IMR-90 (cell line): ENCODE measurements at regions not wholly inside any gene's neighbourhood (a gene's known extent, or its start where the extent isn't known, plus 50 kb on each side); places are given as distances from the start of the nearest gene placed in this dataset.
A peak's percentile ranks its signal among the peaks of the same experiment; 100 is the strongest.

Experiments used
- ATAC-seq: fragments of 200-7000 bp; cut with Tn5 transposase; 2 replicates; pipeline ENCODE4 v1.9.1; 2020; ENCODE audit warnings: low read depth, mild to moderate bottlenecking, moderate library complexity
- BruUV-seq: library from RNA; stranded (reverse); fragments of 400-500 nt; replicated peaks from 2 replicates; lab custom pipeline; 2021; lab: Mats Ljungman, UMichigan
- CTCF ChIA-PET: fragments of 300-600 bp; formaldehyde crosslinking; extraction: SDS; loops from one replicate; lab custom pipeline; 2021; ENCODE audit warnings: antibody characterized with exemption; lab: Yijun Ruan, JAX
- POLR2A ChIA-PET: fragments of 300-600 bp; sonication (Branson Sonifier 250); formaldehyde crosslinking; loops from one replicate; lab custom pipeline; 2022; ENCODE audit warnings: antibody characterized with exemption; ENCODE audit not compliant: unreplicated experiment; lab: Charles Lee
- DNase-seq: peaks from one replicate; pipeline ENCODE4 v3.0.0; 2013
- H2AFZ ChIP-seq: replicated peaks from 2 replicates; pipeline ENCODE3; 2013; ENCODE audit warnings: low read length, mild to moderate bottlenecking; ENCODE audit not compliant: poor library complexity
- H2AK5ac ChIP-seq: 2 replicates; pipeline ENCODE4 v1.6.1; 2013; ENCODE audit warnings: low read depth, low read length, inconsistent platforms
- H2AK9ac ChIP-seq: replicated peaks from 2 replicates; pipeline ENCODE3; 2013; ENCODE audit warnings: mild to moderate bottlenecking, low read depth, low read length, moderate library complexity; ENCODE audit not compliant: poor library complexity
- H2BK120ac ChIP-seq: 2 replicates; pipeline ENCODE4 v1.6.1; 2013; ENCODE audit warnings: low read depth, low read length, inconsistent platforms
- H2BK15ac ChIP-seq: 3 replicates; pipeline ENCODE4 v1.6.1; 2013; ENCODE audit warnings: low read depth, low read length, inconsistent platforms
- H2BK20ac ChIP-seq: 2 replicates; pipeline ENCODE4 v1.6.1; 2013; ENCODE audit warnings: low read depth, mild to moderate bottlenecking, inconsistent platforms, low read length, moderate library complexity
- H2BK5ac ChIP-seq: 2 replicates; pipeline ENCODE4 v1.6.1; 2013; ENCODE audit warnings: mild to moderate bottlenecking, low read depth, low read length, inconsistent platforms; ENCODE audit not compliant: poor library complexity, severe bottlenecking
- H3K14ac ChIP-seq: replicated peaks from 2 replicates; pipeline ENCODE4 v1.6.1; 2013; ENCODE audit warnings: low read depth, low read length, inconsistent platforms
- H3K18ac ChIP-seq: 2 replicates; pipeline ENCODE4 v1.6.1; 2013; ENCODE audit warnings: low read depth, low read length, control low read depth
- H3K23ac ChIP-seq: 2 replicates; pipeline ENCODE4 v1.6.1; 2013; ENCODE audit warnings: low read depth, low read length, inconsistent platforms
- H3K27ac ChIP-seq: 2 replicates; pipeline ENCODE4 v1.5.1; 2013; ENCODE audit warnings: mild to moderate bottlenecking, control low read depth, low read length; ENCODE audit not compliant: insufficient read depth
- H3K27me3 ChIP-seq: 2 replicates; pipeline ENCODE4 v1.6.1; 2013; ENCODE audit warnings: low read length; ENCODE audit not compliant: control insufficient read depth, insufficient read depth
- H3K36me3 ChIP-seq: 2 replicates; pipeline ENCODE4 v1.6.1; 2013; ENCODE audit warnings: low read length, mixed read lengths; ENCODE audit not compliant: control insufficient read depth, insufficient read depth
- H3K4ac ChIP-seq: 2 replicates; pipeline ENCODE4 v1.6.1; 2013; ENCODE audit warnings: low read depth, low read length, inconsistent platforms
- H3K4me1 ChIP-seq: 2 replicates; pipeline ENCODE4 v1.6.1; 2013; ENCODE audit warnings: low read length, mixed read lengths; ENCODE audit not compliant: control insufficient read depth, insufficient read depth
- H3K4me2 ChIP-seq: 2 replicates; pipeline ENCODE4 v1.6.1; 2013; ENCODE audit warnings: low read depth, mild to moderate bottlenecking, control low read depth, low read length, moderate library complexity
- H3K4me3 ChIP-seq: 2 replicates; pipeline ENCODE4 v1.5.1; 2013; ENCODE audit warnings: low read depth, mild to moderate bottlenecking, control low read depth, low read length, moderate library complexity; ENCODE audit not compliant: insufficient read depth
- H3K56ac ChIP-seq: 2 replicates; pipeline ENCODE4 v1.6.1; 2013; ENCODE audit warnings: low read length, inconsistent platforms; ENCODE audit not compliant: insufficient read depth; ENCODE audit errors: extremely low read depth
- H3K79me1 ChIP-seq, 2 experiments: 2 replicates each; pipeline ENCODE4 v1.6.1; 2013; ENCODE audit warnings: low read length in 2 of 2, inconsistent platforms in 1 of 2, low read depth in 1 of 2
- H3K9ac ChIP-seq: 2 replicates; pipeline ENCODE4 v1.6.1; 2013; ENCODE audit warnings: low read depth, low read length, control low read depth
- H3K9me1 ChIP-seq: 2 replicates; pipeline ENCODE4 v1.6.1; 2013; ENCODE audit warnings: low read length, inconsistent platforms; ENCODE audit not compliant: insufficient read depth
- H3K9me3 ChIP-seq: 2 replicates; pipeline ENCODE4 v1.6.1; 2013; ENCODE audit warnings: low read length; ENCODE audit not compliant: control insufficient read depth, insufficient read depth
- H4K20me1 ChIP-seq: 2 replicates; pipeline ENCODE4 v1.6.1; 2013; ENCODE audit warnings: low read length, inconsistent platforms; ENCODE audit not compliant: insufficient read depth
- H4K5ac ChIP-seq: 2 replicates; pipeline ENCODE4 v1.6.1; 2013; ENCODE audit warnings: mild to moderate bottlenecking, low read depth, low read length, control low read depth
- H4K8ac ChIP-seq, 2 experiments: 2 replicates each; pipeline ENCODE4 v1.6.1; 2013; ENCODE audit warnings: low read depth in 2 of 2, low read length in 2 of 2, control low read depth in 1 of 2, inconsistent platforms in 1 of 2
- H4K91ac ChIP-seq: 2 replicates; pipeline ENCODE4 v1.6.1; 2013; ENCODE audit warnings: low read depth, low read length, inconsistent platforms; ENCODE audit not compliant: insufficient read depth
- BHLHE40 ChIP-seq: fragments of 150-350 bp; IDR thresholded peaks from 2 replicates; pipeline ENCODE4 v1.6.1; 2016; ENCODE audit warnings: mild to moderate bottlenecking, low read depth, low read length
- ELK1 ChIP-seq: fragments of 150-350 bp; IDR thresholded peaks from 2 replicates; pipeline ENCODE4 v1.6.1; 2016; ENCODE audit warnings: low read depth, mild to moderate bottlenecking, low read length, moderate library complexity, borderline replicate concordance
- RCOR1 ChIP-seq: IDR thresholded peaks from 2 replicates; pipeline ENCODE4 v1.6.1; 2012; ENCODE audit warnings: mild to moderate bottlenecking, low read length, improper control_type of control experiment; ENCODE audit not compliant: insufficient replicate concordance
- WGBS, 2 experiments: methylation state at CpG; one replicate each; pipeline versions ENCODE4 v1.1.5 to v1.1.7; 2013; ENCODE audit warnings: missing lambda C conversion rate in 2 of 2; ENCODE audit not compliant: insufficient read length in 1 of 2; ENCODE audit errors: extremely low coverage in 2 of 2; 5-methylcytosine and 5-hydroxymethylcytosine counted together
- dilution Hi-C: fragments of 300-500 bp; cut with HindIII; formaldehyde crosslinking; loops from one replicate; pipeline ENCODE4 v1.14.3; 2018; ENCODE audit warnings: low sequenced_read_pairs; ENCODE audit not compliant: unreplicated experiment
- in situ Hi-C: fragments of 300-500 bp; cut with MboI; formaldehyde crosslinking; loops from 3 replicates; pipeline ENCODE4 v1.14.3; 2019; ENCODE audit warnings: low sequenced_read_pairs, inconsistent platforms, mixed read lengths
- intact Hi-C: fragments of 100-400 bp; cut with micrococcal nuclease; formaldehyde crosslinking; loops from 2 replicates; pipeline ENCODE4 v1.10.0; 2022

DNA sequence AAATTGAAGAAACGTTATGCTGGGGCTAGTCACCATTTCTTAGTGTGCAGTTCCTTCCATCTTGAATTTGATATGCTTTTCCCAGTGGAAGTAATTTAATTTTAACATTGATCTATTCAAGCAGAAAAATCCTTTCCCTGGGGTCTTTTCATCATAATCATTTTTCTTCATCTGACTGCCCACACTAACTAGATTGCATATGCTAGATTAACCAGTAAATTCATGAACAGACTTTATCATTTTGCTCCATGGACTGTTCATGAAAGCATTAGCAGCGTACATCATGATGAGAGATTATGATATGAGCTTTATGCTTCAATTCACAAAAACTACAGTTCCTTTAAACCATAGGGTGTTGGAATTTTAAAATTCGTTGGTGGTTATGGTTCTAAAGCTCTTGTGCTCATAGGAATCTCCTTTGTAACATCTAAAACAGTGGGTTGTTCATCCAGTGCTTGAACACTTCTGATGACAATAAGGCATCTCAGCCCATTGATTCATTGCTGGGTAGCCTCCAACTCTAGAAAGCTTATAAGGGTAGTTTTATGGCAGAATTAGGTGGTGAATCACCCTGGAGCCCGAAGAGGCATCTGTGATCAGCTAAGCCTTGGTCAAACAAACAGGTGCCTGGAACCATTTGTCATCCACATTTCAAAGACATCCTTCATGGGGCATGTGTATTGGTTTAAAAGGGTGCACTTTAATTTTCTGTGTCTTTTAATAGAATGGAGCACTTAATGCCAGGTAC is 77.2 kb upstream of the NDUFV2 start:
- WGBS, 2 experiments = no CpG with 5 or more reads among the region's 4 CpGs
- no peaks in the 10 kb centered on the region for H3K36me3 ChIP-seq
- no peaks in the 10 kb centered on the region for H4K20me1 ChIP-seq
- no peaks in the 10 kb centered on the region for H3K9me3 ChIP-seq
- no peak overlapping the region for H2BK120ac ChIP-seq
- no peaks in the 10 kb centered on the region for H3K79me1 ChIP-seq
- CTCF ChIA-PET = no interaction called here
- H4K91ac ChIP-seq = no peak overlapping the region
- TF ChIP-seq ELK1 = no peak
- TF ChIP-seq RCOR1 = peak; percentile 97
- TF ChIP-seq BHLHE40 = no peak
- no peak overlapping the region for H2AK9ac ChIP-seq
- no peak overlapping the region for H3K14ac ChIP-seq
- POLR2A ChIA-PET = no interaction called here
- H3K18ac ChIP-seq = no peak overlapping the region; the same call in 1 of the 2 replicates
- H4K5ac ChIP-seq = no peak overlapping the region
- dilution Hi-C loops (no loop called here), intact Hi-C loops (no loop called here), in situ Hi-C loops (no loop called here)
- H2BK5ac ChIP-seq = no peak overlapping the region
- no peak overlapping the region for H3K9ac ChIP-seq
- H2BK15ac ChIP-seq = no peak overlapping the region
- no TSS peak for BruUV-seq
- DNase-seq (peak; percentile 81), ATAC-seq (peak; percentile 73)
- H2AFZ ChIP-seq = no peak overlapping the region
- no peak overlapping the region for H3K4me3 ChIP-seq
- no peak overlapping the region for H3K4me2 ChIP-seq
- no peak overlapping the region for H3K4ac ChIP-seq
- H3K4me1 ChIP-seq = 0 out of 2 replicates have a peak, but pooled peaks cover 2% of the 10 kb centered on the region
- no peaks in the 10 kb centered on the region for H3K27me3 ChIP-seq
- H2BK20ac ChIP-seq = no peak overlapping the region
- H4K8ac ChIP-seq = no peak overlapping the region
- H3K56ac ChIP-seq = no peak overlapping the region
- no peak overlapping the region for H3K23ac ChIP-seq
- no peaks in the 10 kb centered on the region for H3K9me1 ChIP-seq
- H3K27ac ChIP-seq = no peak overlapping the region
- H2AK5ac ChIP-seq = no peak overlapping the region
